GM21825 (cell line): ENCODE measurements at regions not wholly inside any gene's neighbourhood (a gene's known extent, or its start where the extent isn't known, plus 50 kb on each side); places are given as distances from the start of the nearest gene placed in this dataset.

ENCODE experiments used
- ATAC-seq: cut with Tn5 transposase; IDR thresholded peaks from one replicate; pipeline ENCODE4 v1.9.1; 2021; ENCODE audit warnings: mild to moderate bottlenecking, moderate library complexity; ENCODE audit not compliant: unreplicated experiment

GRCh38 chr1:199038156-199038555 is 399.3 kb downstream of the PTPRC start:
- no peak for ATAC-seq

GRCh38 chr1:199040076-199040905 is 401.5 kb downstream of the PTPRC start:
- ATAC-seq: no peak

GRCh38 chr1:199041173-199041914 is 402.5 kb downstream of the PTPRC start:
- peak; percentile 99 for ATAC-seq

- no peak for ATAC-seq
Observed at GRCh38 chr1:199042193-199042592, 403.4 kb downstream of the PTPRC start.

- no peak for ATAC-seq
Observed at GRCh38 chr1:199044191-199044590, 405.4 kb downstream of the PTPRC start.

GRCh38 chr1:199046618-199047017 is 407.8 kb downstream of the PTPRC start:
- ATAC-seq: no peak

GRCh38 chr1:199054694-199055093 is 415.9 kb downstream of the PTPRC start:
- ATAC-seq: no peak

- no peak for ATAC-seq
Observed at GRCh38 chr1:199057322-199057721, 418.5 kb downstream of the PTPRC start.

GRCh38 chr1:199058281-199058680 is 419.4 kb downstream of the PTPRC start:
- ATAC-seq: no peak

GRCh38 chr1:199064971-199065370 is 426.1 kb downstream of the PTPRC start:
- no peak for ATAC-seq

GRCh38 chr1:199067483-199067882 is 428.6 kb downstream of the PTPRC start:
- ATAC-seq: peak; percentile 81

- no peak for ATAC-seq
Observed at GRCh38 chr1:199071080-199071479, 432.2 kb downstream of the PTPRC start.

- ATAC-seq: no peak
Observed at GRCh38 chr1:199073166-199073565, 434.3 kb downstream of the PTPRC start.

GRCh38 chr1:199075792-199076191 is 437.0 kb downstream of the PTPRC start:
- no peak for ATAC-seq

- no peak for ATAC-seq
Observed at GRCh38 chr1:199079994-199080393, 441.2 kb downstream of the PTPRC start.

- ATAC-seq: peak; percentile 68
Observed at GRCh38 chr1:199081739-199082138, 442.9 kb downstream of the PTPRC start.

- ATAC-seq: no peak
Observed at GRCh38 chr1:199082778-199083389, 444.0 kb downstream of the PTPRC start.

GRCh38 chr1:199083680-199084079 is 444.8 kb downstream of the PTPRC start:
- no peak for ATAC-seq

GRCh38 chr1:199084293-199084692 is 445.5 kb downstream of the PTPRC start:
- ATAC-seq: no peak

- ATAC-seq: no peak
Observed at GRCh38 chr1:199085903-199086302, 447.1 kb downstream of the PTPRC start.

- no peak for ATAC-seq
Observed at GRCh38 chr1:199087144-199087543, 448.3 kb downstream of the PTPRC start.
